Mesodermal cell (in vitro differentiated cells): ENCODE measurements at regions not wholly inside any gene's neighbourhood (a gene's known extent, or its start where the extent isn't known, plus 50 kb on each side); places are given as distances from the start of the nearest gene placed in this dataset.
"Not testable (repeated sequence)": the region's sequence is repeated elsewhere in the genome, so short reads cannot be mapped to it uniquely, and the experiment has no call there.

Source experiments
- H3K27ac ChIP-seq: 2 replicates; pipeline ENCODE4 v1.7.0; 2013; ENCODE audit warnings: mild to moderate bottlenecking, low read depth, low read length, moderate library complexity; ENCODE audit not compliant: severe bottlenecking
- H3K36me3 ChIP-seq: 2 replicates; pipeline ENCODE4 v1.7.1; 2013; ENCODE audit warnings: mild to moderate bottlenecking, low read length, moderate library complexity; ENCODE audit not compliant: control insufficient read depth, insufficient read depth
- H3K4me1 ChIP-seq: one replicate; pipeline ENCODE4 v1.7.1; 2013; ENCODE audit warnings: mild to moderate bottlenecking, low read length; ENCODE audit not compliant: insufficient read depth, control insufficient read depth, poor library complexity, severe bottlenecking
- H3K4me3 ChIP-seq: 2 replicates; pipeline ENCODE4 v1.7.0; 2013; ENCODE audit warnings: low read length, control low read depth, mild to moderate bottlenecking; ENCODE audit not compliant: insufficient read depth, poor library complexity, severe bottlenecking; ENCODE audit errors: extremely low read depth
- H3K9me3 ChIP-seq: 2 replicates; pipeline ENCODE4 v1.7.1; 2013; ENCODE audit warnings: mild to moderate bottlenecking, low read length, moderate library complexity; ENCODE audit not compliant: control insufficient read depth
- WGBS, 2 experiments: methylation state at CpG; one replicate each; pipeline ENCODE4 v1.1.5; 2013; ENCODE audit warnings: missing lambda C conversion rate in 2 of 2; ENCODE audit not compliant: insufficient coverage in 2 of 2; 5-methylcytosine and 5-hydroxymethylcytosine counted together

DNA sequence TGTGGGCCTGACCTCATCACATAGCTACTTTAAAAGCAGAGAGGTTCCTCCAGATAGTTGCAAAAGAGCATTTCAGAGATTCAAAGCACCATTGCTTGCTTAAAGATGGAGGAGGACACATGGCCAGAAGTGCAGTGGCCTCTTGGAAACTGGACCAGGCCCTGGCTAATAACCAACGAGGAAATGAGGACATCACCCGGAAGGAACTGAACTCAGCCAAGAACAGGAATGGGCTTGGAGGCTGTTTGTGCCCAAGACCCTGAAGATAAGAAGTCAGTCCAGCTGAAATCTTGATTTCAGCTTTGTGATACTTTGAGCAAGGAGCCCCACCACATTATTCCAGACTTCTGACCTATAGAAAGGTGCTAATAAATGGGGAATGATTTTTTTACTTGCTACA lies 437.0 kb downstream of the PTPRC start:
- Histone ChIP-seq H3K36me3 (no peaks in the 10 kb centered on the region), H3K4me1 (no peaks in the 10 kb centered on the region), H3K27ac (no peak overlapping the region), H3K9me3 (no peaks in the 10 kb centered on the region), H3K4me3 (no peak overlapping the region)
- WGBS, 2 experiments: 80 to 100% methylated on average over 2 of the region's 2 CpGs

DNA sequence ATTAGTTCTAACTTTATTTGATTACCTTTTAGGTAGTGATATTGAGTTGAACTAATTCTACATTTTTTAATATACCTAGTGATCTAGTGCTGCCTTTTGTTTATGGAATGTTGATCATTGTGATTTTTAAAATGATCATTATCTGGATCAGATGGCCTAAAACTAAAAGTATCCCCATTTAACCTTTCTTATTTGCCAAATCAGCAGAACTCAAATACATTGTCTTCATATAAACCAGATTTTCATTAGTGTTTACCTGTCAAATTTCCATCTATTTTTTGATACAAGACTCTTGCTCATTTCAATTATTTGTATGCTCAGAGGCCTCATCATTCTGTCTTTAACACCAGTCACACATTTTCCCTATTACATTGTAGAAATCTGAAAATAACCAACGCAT lies 441.2 kb downstream of the PTPRC start:
- no peaks in the 10 kb centered on the region for H3K4me1 ChIP-seq
- H3K4me3 ChIP-seq: no peak overlapping the region
- H3K36me3 ChIP-seq: no peaks in the 10 kb centered on the region
- no peak overlapping the region for H3K27ac ChIP-seq
- no peaks in the 10 kb centered on the region for H3K9me3 ChIP-seq
- WGBS, 2 experiments: 80% methylated on average over 1 of the region's 1 CpG; no CpG with 5 or more reads in 1 of the 2 experiments

DNA sequence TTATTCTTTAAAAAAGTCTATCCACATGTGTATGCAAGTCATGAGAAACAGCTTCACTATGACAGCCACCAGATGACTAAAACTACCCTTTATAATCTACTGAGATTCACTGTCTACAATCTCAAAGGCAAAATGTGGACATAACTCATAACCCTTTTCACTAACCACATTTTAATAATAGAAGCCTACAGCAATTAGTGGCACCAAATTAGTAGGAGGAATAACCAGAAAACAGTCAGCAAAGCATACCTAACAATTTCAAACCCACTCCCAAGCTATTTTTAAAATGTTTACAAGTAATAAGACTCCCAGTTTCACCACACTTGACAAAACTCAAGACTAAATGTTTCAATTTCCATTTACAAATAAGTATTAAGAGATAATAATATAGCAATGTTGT lies 442.9 kb downstream of the PTPRC start:
- Histone ChIP-seq H3K27ac (no peak overlapping the region), H3K36me3 (no peaks in the 10 kb centered on the region), H3K4me3 (no peak overlapping the region), H3K4me1 (no peaks in the 10 kb centered on the region), H3K9me3 (no peaks in the 10 kb centered on the region)

DNA sequence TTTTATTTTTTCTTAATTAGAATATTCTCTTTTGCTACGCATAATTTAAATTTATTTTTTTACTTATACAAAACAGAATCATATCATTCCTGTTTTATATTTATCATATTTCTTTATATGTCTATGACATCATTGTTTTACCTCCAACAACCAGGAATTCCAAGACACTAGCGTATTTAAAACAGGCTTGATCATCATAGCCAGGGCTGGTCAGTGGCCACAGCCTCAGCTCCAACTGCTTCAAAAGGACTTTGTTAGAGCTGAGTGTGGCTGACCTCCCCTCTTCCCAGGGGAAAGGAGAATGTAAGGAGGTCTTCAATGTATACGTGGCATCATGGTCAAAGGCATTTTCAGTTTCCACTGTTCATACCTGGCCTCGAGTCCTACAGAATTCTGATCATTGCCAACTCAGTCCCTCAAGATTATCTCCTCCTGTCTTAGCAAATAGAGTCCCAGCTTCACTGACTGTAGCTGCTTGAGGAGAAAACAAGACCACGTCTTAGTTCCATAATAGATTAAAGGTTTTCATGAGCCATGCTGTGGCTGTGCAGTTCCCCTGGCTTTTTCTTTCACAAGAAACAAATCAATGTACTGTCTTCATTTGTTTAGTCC lies 444.0 kb downstream of the PTPRC start:
- Histone ChIP-seq H3K36me3 (no peaks in the 10 kb centered on the region), H3K9me3 (no peaks in the 10 kb centered on the region), H3K4me3 (no peak overlapping the region), H3K4me1 (no peaks in the 10 kb centered on the region), H3K27ac (no peak overlapping the region)
- 79 to 100% methylated on average over 2 of the region's 5 CpGs for WGBS, 2 experiments

DNA sequence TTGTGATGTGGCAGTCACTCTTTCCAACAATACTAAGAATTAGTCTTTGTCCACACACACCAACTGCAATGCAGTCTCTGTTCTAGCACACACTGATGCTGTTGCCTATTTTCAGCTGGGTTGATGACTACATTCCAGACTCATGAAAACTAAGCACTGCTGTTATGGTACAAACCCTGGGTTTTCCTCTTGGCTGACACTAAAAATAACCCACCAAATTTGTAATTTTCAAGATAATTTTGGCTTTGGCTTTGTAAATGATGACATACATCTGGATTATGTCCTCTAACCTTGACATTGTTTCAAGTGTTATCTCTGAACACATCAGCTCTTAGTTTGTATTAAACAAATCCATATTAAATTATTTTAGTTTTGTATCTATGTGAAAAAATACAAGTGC lies 444.8 kb downstream of the PTPRC start:
- H3K9me3 ChIP-seq: no peaks in the 10 kb centered on the region
- no peak overlapping the region for H3K27ac ChIP-seq

DNA sequence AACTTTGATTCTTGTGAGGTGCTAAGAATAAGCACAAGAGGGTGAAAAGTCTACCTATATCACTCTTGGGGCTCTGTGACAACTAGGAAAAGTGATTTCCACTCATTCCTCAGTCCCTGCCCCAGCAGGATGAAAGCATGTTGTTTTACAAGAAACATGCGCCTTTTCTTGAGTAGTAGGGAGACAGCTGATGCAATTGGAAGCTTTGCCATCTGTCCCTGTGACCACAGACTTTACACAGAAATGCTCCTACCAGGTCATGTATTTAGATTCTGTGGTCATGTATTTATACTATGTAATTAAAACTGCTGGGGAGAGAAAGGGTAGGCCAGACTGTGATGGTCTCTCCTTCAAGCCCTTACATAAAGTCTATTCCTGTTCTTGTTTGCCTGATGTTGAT lies 445.5 kb downstream of the PTPRC start:
- H3K36me3 ChIP-seq: no peaks in the 10 kb centered on the region
- WGBS, 2 experiments: 100% methylated on average over 1 of the region's 1 CpG; no CpG with 5 or more reads in 1 of the 2 experiments
- H3K4me1 ChIP-seq: no peaks in the 10 kb centered on the region
- H3K9me3 ChIP-seq: no peaks in the 10 kb centered on the region
- no peak overlapping the region for H3K27ac ChIP-seq
- no peak overlapping the region for H3K4me3 ChIP-seq

More for the DNA sequence above, 444.8 kb downstream of the PTPRC start:
- no peak overlapping the region for H3K4me3 ChIP-seq
- no peaks in the 10 kb centered on the region for H3K4me1 ChIP-seq
- H3K36me3 ChIP-seq: no peaks in the 10 kb centered on the region

DNA sequence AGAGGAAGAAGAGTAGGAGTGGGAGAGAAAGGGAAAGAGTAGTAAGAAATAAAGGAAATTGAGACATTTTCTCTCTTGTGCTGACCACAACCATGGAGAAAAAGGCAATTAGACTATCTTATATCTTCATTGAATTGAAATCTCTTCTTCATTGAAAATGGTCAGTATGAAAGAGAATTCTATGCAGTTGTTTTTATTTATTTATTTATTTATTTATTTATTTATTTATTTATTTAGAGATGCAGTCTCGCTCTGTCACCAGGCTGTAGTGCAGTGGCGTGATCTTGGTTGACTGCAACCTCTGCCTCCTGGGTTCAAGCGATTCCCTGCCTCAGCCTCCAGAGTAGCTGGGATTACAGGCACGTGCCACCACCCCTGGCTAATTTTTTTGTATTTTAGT lies 447.1 kb downstream of the PTPRC start:
- no peak overlapping the region for H3K27ac ChIP-seq
- 88 to 90% methylated on average over 3 of the region's 4 CpGs for WGBS, 2 experiments
- H3K9me3 ChIP-seq: no peaks in the 10 kb centered on the region
- H3K36me3 ChIP-seq: no peaks in the 10 kb centered on the region
- no peak overlapping the region for H3K4me3 ChIP-seq
- H3K4me1 ChIP-seq: no peaks in the 10 kb centered on the region

DNA sequence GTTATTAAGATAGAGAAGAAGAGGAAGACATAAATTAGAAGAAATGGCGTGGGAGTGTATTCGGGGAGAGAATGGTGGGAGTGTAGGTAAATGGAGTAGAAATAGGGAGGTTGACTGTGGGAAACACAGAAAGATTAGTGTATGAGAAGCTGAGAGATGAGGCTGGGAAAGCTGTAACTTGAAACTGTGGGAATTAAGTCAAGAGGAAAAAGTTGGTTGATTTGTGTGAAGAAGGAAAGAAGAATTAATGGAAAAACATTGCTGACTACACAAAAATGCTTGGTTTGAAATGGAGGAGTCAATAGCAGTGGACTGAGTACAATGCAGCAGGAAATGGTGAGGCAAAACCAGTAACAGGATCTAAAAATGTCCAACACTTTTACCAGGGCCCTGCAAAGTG lies 448.3 kb downstream of the PTPRC start:
- H3K36me3 ChIP-seq: no peaks in the 10 kb centered on the region
- WGBS, 2 experiments: 90 to 95% methylated on average over 2 of the region's 2 CpGs
- H3K4me3 ChIP-seq: no peak overlapping the region
- no peaks in the 10 kb centered on the region for H3K4me1 ChIP-seq
- H3K27ac ChIP-seq: no peak overlapping the region
- H3K9me3 ChIP-seq: no peaks in the 10 kb centered on the region

DNA sequence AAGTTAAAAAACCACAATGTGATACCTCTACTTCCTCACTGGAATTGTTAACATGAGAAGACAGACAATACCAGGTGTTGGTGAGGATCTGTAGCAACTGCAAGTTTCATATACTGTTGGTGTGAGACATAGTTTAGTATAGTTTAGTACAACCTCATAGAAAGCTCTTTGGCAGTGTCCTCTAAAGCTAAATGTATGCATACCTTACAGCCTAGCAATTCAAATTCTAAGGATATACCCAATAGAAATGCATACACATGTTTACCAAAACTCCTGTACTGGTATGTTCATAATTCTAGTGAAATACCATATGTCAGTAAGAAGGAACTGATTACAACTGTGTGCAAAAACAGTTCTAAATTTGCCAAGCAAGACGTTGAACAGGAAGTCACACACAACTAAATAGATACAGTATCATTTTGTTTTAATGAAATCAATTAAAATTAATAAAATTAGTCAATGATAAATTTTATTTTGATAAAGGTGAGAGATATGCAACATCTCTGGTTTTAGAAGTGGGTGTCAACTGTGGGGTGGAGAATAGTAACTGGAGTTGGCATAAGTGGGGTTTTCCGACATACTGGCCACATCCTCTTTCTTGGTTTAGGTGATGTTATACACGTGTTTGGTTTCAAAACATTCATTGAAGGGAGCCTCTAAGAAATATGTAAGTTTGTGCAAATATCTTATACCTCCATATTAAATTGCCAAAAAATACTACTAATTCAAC lies 450.7 kb downstream of the PTPRC start:
- WGBS, 2 experiments: no CpG with 5 or more reads among the region's 3 CpGs
- H3K4me1 ChIP-seq: no peaks in the 10 kb centered on the region
- H3K9me3 ChIP-seq: no peaks in the 10 kb centered on the region
- H3K4me3 ChIP-seq: no peak overlapping the region
- no peaks in the 10 kb centered on the region for H3K36me3 ChIP-seq
- no peak overlapping the region for H3K27ac ChIP-seq

DNA sequence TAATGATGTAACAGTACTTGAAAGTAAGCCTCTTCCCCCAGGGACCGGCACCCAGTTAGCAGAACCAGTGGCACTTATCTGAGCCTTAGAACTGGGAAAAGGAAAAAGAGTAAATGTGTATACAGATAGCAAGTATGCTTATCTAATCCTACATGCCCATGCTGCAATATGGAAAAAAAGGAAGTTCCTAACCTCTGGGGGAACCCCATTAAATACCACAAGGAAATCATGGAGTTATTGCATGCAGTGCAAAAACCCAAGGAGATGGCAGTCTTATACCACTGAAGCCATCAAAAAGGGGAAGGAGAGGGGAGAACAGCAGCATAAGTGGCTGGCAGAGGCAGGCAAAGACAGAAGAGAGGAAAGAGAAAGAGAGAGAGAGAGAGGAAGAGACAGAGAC lies 456.8 kb downstream of the PTPRC start:
- H3K4me3 ChIP-seq, H3K4me1 ChIP-seq, H3K9me3 ChIP-seq, H3K36me3 ChIP-seq, H3K27ac ChIP-seq: not testable (repeated sequence)
- WGBS, 2 experiments: no CpG with 5 or more reads among the region's 1 CpG

DNA sequence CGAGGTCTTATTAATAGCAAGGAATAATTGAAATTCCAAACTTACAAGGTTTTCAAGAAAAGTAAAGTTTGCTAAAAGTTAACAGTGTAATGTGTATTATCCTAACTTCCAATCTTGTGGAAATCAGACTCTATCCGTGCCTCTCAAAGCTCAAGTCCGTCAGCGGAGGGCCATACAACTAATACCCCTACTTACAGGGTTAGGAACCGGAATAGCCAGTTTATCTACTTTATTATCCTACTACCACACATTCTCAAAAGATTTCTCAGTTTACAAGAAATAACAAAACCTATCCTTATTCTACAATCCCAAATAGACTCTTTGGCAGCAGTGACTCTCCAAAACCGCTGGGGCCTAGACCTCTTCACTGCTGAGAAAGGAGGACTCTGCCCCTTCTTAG lies 457.8 kb downstream of the PTPRC start:
- Histone ChIP-seq H3K4me1 (no peaks in the 10 kb centered on the region), H3K9me3 (no peaks in the 10 kb centered on the region), H3K4me3 (no peak overlapping the region), H3K27ac (no peak overlapping the region), H3K36me3 (no peaks in the 10 kb centered on the region)
- 94 to 100% methylated on average over 3 to 5 of the region's 6 CpGs for WGBS, 2 experiments
